A673 (cell line): ENCODE measurements at regions not wholly inside any gene's neighbourhood (a gene's known extent, or its start where the extent isn't known, plus 50 kb on each side); places are given as distances from the start of the nearest gene placed in this dataset.

Experiments used
- BruUV-seq: library from RNA; stranded (reverse); fragments of 400-500 nt; replicated peaks from 2 replicates; lab custom pipeline; 2021; lab: Mats Ljungman, UMichigan
- CTCF ChIA-PET: fragments of 300-600 bp; sonication (Branson Sonifier 250); formaldehyde crosslinking; loops from one replicate; lab custom pipeline; 2022; ENCODE audit warnings: antibody characterized with exemption; lab: Charles Lee
- POLR2A ChIA-PET: fragments of 300-600 bp; sonication (Branson Sonifier 250); formaldehyde crosslinking; loops from one replicate; lab custom pipeline; 2022; ENCODE audit warnings: antibody characterized with exemption; ENCODE audit not compliant: low non-redundant PET; lab: Charles Lee
- DNase-seq: peaks from one replicate; pipeline ENCODE4 v3.0.0-alpha.2; 2015; ENCODE audit warnings: low spot score
- H3K27ac ChIP-seq: fragments of 200-600 bp; sonication (generic); 2 replicates; pipeline ENCODE4 v1.5.1; 2016; ENCODE audit warnings: mixed run types, low read depth, mild to moderate bottlenecking, mixed read lengths, antibody characterized with exemption, low read length; ENCODE audit not compliant: poor library complexity, severe bottlenecking
- H3K27me3 ChIP-seq: fragments of 200-600 bp; sonication (generic); replicated peaks from 2 replicates; pipeline ENCODE4 v1.6.1; 2017; ENCODE audit warnings: mixed run types, low read depth, mild to moderate bottlenecking, mixed read lengths, antibody characterized with exemption, low read length; ENCODE audit not compliant: insufficient read depth, poor library complexity
- H3K36me3 ChIP-seq: fragments of 200-600 bp; sonication (generic); 2 replicates; pipeline ENCODE4 v1.6.1; 2016; ENCODE audit warnings: mixed run types, mild to moderate bottlenecking, mixed read lengths, antibody characterized with exemption, low read length; ENCODE audit not compliant: insufficient read depth, poor library complexity, severe bottlenecking
- H3K4me1 ChIP-seq: fragments of 200-600 bp; sonication (generic); 2 replicates; pipeline ENCODE4 v1.6.1; 2017; ENCODE audit warnings: mixed run types, mild to moderate bottlenecking, mixed read lengths, antibody characterized with exemption, low read length; ENCODE audit not compliant: insufficient read depth, poor library complexity, severe bottlenecking
- H3K4me3 ChIP-seq: fragments of 200-600 bp; sonication (generic); 2 replicates; pipeline ENCODE4 v1.5.1; 2016; ENCODE audit warnings: low read depth, mixed run types, mild to moderate bottlenecking, mixed read lengths, low read length; ENCODE audit not compliant: poor library complexity, severe bottlenecking
- H3K9me3 ChIP-seq: fragments of 200-600 bp; sonication (generic); 2 replicates; pipeline ENCODE4 v1.6.1; 2016; ENCODE audit warnings: mixed run types, low read depth, mild to moderate bottlenecking, mixed read lengths, antibody characterized with exemption, low read length; ENCODE audit not compliant: poor library complexity, severe bottlenecking
- CTCF ChIP-seq: fragments of 300-800, 200-600 bp; sonication (generic); conservative IDR thresholded peaks from 2 replicates; pipeline ENCODE4 v1.5.1; 2017; ENCODE audit warnings: low read depth, mild to moderate bottlenecking, antibody characterized with exemption, low read length, moderate library complexity, mixed read lengths
- EZH2 ChIP-seq: fragments of 200-600 bp; sonication (generic); IDR thresholded peaks from 2 replicates; pipeline ENCODE4 v1.6.1; 2017; ENCODE audit warnings: borderline replicate concordance, low read depth, mild to moderate bottlenecking, mixed read lengths, antibody characterized with exemption, low read length; ENCODE audit not compliant: poor library complexity, severe bottlenecking
- intact Hi-C: fragments of 100-400 bp; cut with micrococcal nuclease; formaldehyde crosslinking; loops from one replicate; pipeline ENCODE4 v1.10.0; 2022; ENCODE audit not compliant: unreplicated experiment

GRCh38 chr10:111488668-111489067 is 411.8 kb downstream of the ADRA2A start:
- Histone ChIP-seq H3K36me3 (no peaks in the 10 kb centered on the region), H3K4me3 (no peak overlapping the region), H3K9me3 (peaks cover 11% of the 10 kb centered on the region), H3K27ac (no peak overlapping the region), H3K27me3 (no peaks in the 10 kb centered on the region), H3K4me1 (no peaks in the 10 kb centered on the region)
- no peak for DNase-seq
- no TSS peak for BruUV-seq
- CTCF ChIA-PET = no interaction called here
- no peak for TF ChIP-seq CTCF
- no peak for TF ChIP-seq EZH2
- intact Hi-C loops = no loop called here
- POLR2A ChIA-PET = no interaction called here

DNA sequence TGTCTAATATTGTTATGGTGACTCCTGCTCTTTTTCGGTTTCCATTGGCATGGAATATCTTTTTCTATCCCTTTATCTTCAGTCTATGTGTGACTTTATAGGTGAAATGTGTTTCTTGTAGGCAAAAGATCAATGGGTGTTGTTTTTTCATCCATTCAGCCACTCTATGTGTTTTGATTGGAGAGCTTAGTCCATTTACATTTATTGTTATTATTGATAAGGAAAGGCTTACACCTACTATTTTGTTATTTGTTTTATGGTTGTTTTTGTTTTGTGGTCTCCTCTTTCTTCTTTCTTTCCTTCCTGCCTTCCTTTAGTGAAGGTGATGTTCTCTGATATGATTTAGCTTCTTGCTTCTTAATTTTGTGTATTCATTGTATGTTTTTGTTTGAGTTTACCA is 414.3 kb downstream of the ADRA2A start:
- intact Hi-C loops = no loop called here
- TF ChIP-seq CTCF = no peak
- no peak for TF ChIP-seq EZH2
- Histone ChIP-seq H3K4me3 (no peak overlapping the region), H3K27ac (no peak overlapping the region), H3K9me3 (peaks cover 11% of the 10 kb centered on the region), H3K36me3 (no peaks in the 10 kb centered on the region), H3K27me3 (no peaks in the 10 kb centered on the region), H3K4me1 (no peaks in the 10 kb centered on the region)
- no peak for DNase-seq
- CTCF ChIA-PET = no interaction called here
- POLR2A ChIA-PET = interaction anchor here (0.7 kb wide), 1 partner anchor 23 kb away, joined by 3 read pairs; no protein-coding TSS in a partner anchor
- BruUV-seq = no TSS peak

DNA sequence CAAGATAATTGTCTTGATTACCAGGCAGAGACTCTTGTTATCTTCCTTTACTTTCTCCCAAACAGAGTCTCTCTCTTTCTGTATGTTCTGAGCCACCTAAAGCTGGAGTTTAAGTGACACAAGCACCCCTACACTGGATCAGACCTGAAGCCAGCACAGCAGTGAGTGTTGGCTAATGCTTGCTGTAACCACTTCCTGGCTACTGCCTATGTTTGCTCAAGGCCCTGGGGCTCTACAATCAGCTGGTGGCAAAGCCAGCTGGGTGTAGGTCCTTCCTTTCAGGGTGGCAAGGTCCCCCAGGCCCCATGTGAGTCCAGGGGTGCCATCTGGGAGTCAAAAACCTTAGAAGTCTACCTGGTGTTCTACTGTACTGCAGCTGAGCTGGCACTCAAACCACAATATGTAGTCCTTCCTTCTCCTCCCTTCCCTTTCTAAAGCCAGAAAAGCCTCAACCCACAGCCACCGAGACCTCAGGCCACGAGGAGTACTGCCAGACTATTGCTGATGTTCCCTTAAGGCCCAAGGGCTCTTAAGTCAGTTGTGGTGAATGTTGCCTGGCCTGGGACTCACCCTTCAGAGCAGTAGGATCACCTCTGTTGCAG is 416.3 kb downstream of the ADRA2A start:
- TF ChIP-seq EZH2 (no peak), CTCF (no peak)
- intact Hi-C loops = no loop called here
- H3K4me1 ChIP-seq = no peaks in the 10 kb centered on the region
- no peaks in the 10 kb centered on the region for H3K36me3 ChIP-seq
- DNase-seq = no peak
- H3K4me3 ChIP-seq = no peak overlapping the region
- ChIA-PET POLR2A (no interaction called here), CTCF (no interaction called here)
- peaks cover 11% of the 10 kb centered on the region for H3K9me3 ChIP-seq
- no TSS peak for BruUV-seq
- no peak overlapping the region for H3K27ac ChIP-seq
- peaks cover 4% of the 10 kb centered on the region for H3K27me3 ChIP-seq
